Heart right ventricle (tissue), 16 donors: ENCODE measurements at regions not wholly inside any gene's neighbourhood (a gene's known extent, or its start where the extent isn't known, plus 50 kb on each side); places are given as distances from the start of the nearest gene placed in this dataset.

ENCODE experiments used
- ATAC-seq, 8 donors: fragments of 200-7000 bp; cut with Tn5 transposase; one replicate each; pipeline ENCODE4 v1.9.1; 2020; ENCODE audit warnings: mild to moderate bottlenecking in 8 of 8, moderate library complexity in 8 of 8, moderate number of reproducible peaks in 1 of 8
- DNase-seq, 2 donors: peaks; one replicate each; pipeline ENCODE4 v3.0.0-alpha.2; 2020
- H3K27ac ChIP-seq, 10 donors: fragments of 200-600 bp; sonication (generic) in 2 of 10; one replicate each; pipeline versions ENCODE4 v1.5.0 to v1.8.0; 2020 to 2022; ENCODE audit warnings: mild to moderate bottlenecking in 3 of 10
- H3K27me3 ChIP-seq, 7 donors: fragments of 200-600 bp; one replicate each; pipeline ENCODE4 v1.8.0; 2021 to 2022; ENCODE audit warnings: mild to moderate bottlenecking in 2 of 7
- H3K36me3 ChIP-seq, 9 donors: fragments of 200-600 bp; sonication (generic) in 1 of 9; one replicate each; pipeline versions ENCODE4 v1.5.0 to v1.8.0; 2020 to 2022; ENCODE audit warnings: mild to moderate bottlenecking in 2 of 9
- H3K4me1 ChIP-seq, 9 donors: fragments of 200-600 bp; sonication (generic) in 1 of 9; one replicate each; pipeline versions ENCODE4 v1.5.0 to v1.8.0; 2020 to 2022; ENCODE audit warnings: mild to moderate bottlenecking in 4 of 9
- H3K4me3 ChIP-seq, 10 donors: fragments of 200-600 bp; sonication (generic) in 2 of 10; one replicate each; pipeline versions ENCODE4 v1.5.0 to v1.8.0; 2020 to 2022; ENCODE audit warnings: mild to moderate bottlenecking in 7 of 10, moderate library complexity in 2 of 10
- H3K9me3 ChIP-seq, 11 donors: fragments of 200-600 bp in 10 of 11; sonication (generic) in 2 of 11; one replicate each; pipeline versions ENCODE4 v1.5.0 to v1.8.0; 2013 to 2022; ENCODE audit warnings: mild to moderate bottlenecking in 2 of 11, control low read depth in 1 of 11, moderate library complexity in 1 of 11
- WGBS, 2 donors: extraction: QIAGEN DNeasy Blood & Tissue Kit; methylation state at CpG; one replicate each; pipeline ENCODE4 v1.1.7; 2013; ENCODE audit warnings: inconsistent platforms in 1 of 2; 5-methylcytosine and 5-hydroxymethylcytosine counted together
- intact Hi-C, 10 donors: fragments of 100-400 bp; cut with DNase I; formaldehyde crosslinking; loops; one replicate each; pipeline versions ENCODE4 v1.11.1 to v1.14.2; 2022
- TF ChIP-seq, protein P1 (sequence below), 9 donors: fragments of 200-600 bp; sonication (generic) in 2 of 9; IDR thresholded peaks; one replicate each; pipeline versions ENCODE4 v1.5.0 to v1.8.0; 2021 to 2022; ENCODE audit warnings: antibody characterized with exemption in 9 of 9, mild to moderate bottlenecking in 5 of 9, moderate library complexity in 1 of 9
- donor health status: Arrhythmogenic right ventricular cardiomyopathy.
- donor health status: ischemic (EF 13 %, LVEDD 7.1; RV severe dilation, severe dysfunction).
- donor health status: healthy with polysubstance abuse.
- donor health status: DM: no; HTN: yes; CAD: no.
- donor health status: DM: no; HTN: no; CAD: no.
- donor health status: ischemic (EF 25% LVEDD 6.9; RV normal size, moderate dysfunction).
- donor health status: ischemic (EF 25% LVEDD 5.7; RV mildly dilated, moderate dysfunction).
- donor health status: healthy.
- donor health status: DM: yes; HTN: yes; CAD: no.
- donor health status: Ischemic cardiomyopathy.
- donor health status: ischemic (EF 35%, LVEDD 5.7; RV mildly dilated, moderate dysfunction).
- donor health status: nonischemic (EF 11% LVEDD 7.7; RV severe dilation, severe dysfunction).
- donor health status: DM: yes; HTN: yes; CAD: no.
- donor health status: PGD.
- donor health status: ischemic (EF 29% LVEDD 5.4; RV normal size, mild dysfunction).
- donor health status: nonischemic (EF 23%, LVEDD 6.1; RV moderate dilation, normal function).

DNA sequence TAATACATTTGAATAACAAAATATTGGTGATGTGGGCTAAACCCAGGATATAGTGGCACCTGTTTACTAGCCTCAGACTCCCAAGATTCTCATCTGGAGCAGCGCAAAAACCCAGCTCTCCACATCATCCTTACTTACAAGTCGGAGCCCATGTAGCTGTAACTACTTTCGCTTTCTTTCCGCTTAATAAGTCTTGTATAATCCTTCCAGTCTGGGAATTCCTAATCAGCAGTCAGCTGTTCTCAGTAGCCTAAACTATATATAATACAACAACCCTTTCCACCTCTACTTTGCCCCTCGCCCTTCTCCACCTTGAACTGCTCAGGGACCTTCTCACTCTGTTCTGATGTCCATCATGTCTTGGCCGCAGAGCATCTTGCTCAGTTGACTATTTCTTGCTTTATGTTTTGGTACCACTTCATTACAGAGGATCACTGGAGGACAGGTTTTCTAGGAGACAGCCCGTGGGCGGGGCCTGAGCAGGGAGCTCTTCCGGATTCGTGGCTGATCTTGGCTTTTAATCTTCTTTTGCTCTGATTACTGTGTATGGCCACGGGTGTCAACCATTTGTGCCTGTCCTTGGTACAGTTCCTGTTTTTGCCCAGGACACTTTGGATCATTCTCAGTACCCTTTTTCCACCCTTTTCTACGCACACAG, 119.9 kb upstream of the SERTAD2 start:
- intact Hi-C loops, result loop anchor here in 4 of 10 donors (5.0 to 10.0 kb wide), 3 partner anchors 81 to 91 kb away; no protein-coding TSS in a partner anchor
- Histone ChIP-seq H3K27ac (no peak overlapping the region), H3K4me1 (peaks cover 0 to 21% (median 9%) of the 10 kb centered on the region in 9 donors), H3K36me3 (no peaks in the 10 kb centered on the region), H3K27me3 (no peaks in the 10 kb centered on the region), H3K4me3 (no peak overlapping the region), H3K9me3 (peaks cover 0 to 16% (median 0%) of the 10 kb centered on the region in 11 donors)
- DNase-seq (no peak), ATAC-seq (no peak)
- TF ChIP-seq, protein P1, sequence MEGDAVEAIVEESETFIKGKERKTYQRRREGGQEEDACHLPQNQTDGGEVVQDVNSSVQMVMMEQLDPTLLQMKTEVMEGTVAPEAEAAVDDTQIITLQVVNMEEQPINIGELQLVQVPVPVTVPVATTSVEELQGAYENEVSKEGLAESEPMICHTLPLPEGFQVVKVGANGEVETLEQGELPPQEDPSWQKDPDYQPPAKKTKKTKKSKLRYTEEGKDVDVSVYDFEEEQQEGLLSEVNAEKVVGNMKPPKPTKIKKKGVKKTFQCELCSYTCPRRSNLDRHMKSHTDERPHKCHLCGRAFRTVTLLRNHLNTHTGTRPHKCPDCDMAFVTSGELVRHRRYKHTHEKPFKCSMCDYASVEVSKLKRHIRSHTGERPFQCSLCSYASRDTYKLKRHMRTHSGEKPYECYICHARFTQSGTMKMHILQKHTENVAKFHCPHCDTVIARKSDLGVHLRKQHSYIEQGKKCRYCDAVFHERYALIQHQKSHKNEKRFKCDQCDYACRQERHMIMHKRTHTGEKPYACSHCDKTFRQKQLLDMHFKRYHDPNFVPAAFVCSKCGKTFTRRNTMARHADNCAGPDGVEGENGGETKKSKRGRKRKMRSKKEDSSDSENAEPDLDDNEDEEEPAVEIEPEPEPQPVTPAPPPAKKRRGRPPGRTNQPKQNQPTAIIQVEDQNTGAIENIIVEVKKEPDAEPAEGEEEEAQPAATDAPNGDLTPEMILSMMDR (IDR thresholded peaks at IDR 0.05), result no peak
- WGBS, 2 donors, result 85 to 88% methylated on average over 12 of the region's 12 CpGs

DNA sequence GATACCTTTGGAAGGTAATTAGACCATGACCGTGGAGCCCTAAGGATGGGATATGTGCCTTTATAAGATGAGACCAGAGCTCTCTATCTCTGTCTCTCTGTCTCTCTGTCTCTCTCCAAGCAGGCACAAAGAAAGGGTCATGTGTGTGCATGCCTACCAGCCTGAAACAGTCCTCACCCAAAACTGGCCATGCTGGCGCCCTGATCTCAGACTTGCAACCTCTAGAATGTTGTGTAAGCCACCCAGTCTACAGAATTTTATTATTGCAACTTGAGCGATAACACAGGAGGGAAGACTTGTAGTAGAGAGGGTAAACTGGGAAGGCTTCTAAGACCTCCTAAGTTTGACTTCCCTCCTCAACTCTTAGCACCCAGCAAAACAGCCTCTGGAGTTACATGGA, 124.1 kb upstream of the SERTAD2 start:
- no peak overlapping the region for H3K27ac ChIP-seq
- intact Hi-C loops, result loop anchor here in 2 of 10 donors (10.0 kb wide), 2 partner anchors 77 to 87 kb away; no protein-coding TSS in a partner anchor
- 95 to 100% methylated on average over 3 of the region's 3 CpGs for WGBS, 2 donors
- TF ChIP-seq, protein P1 (IDR thresholded peaks at IDR 0.05), result no peak
- H3K36me3 ChIP-seq, result no peaks in the 10 kb centered on the region
- no peak overlapping the region for H3K4me3 ChIP-seq
- ATAC-seq, result no peak
- peaks cover 0 to 15% (median 0%) of the 10 kb centered on the region in 11 donors for H3K9me3 ChIP-seq
- peaks cover 4 to 18% (median 13%) of the 10 kb centered on the region in 9 donors for H3K4me1 ChIP-seq
- no peaks in the 10 kb centered on the region for H3K27me3 ChIP-seq
- no peak for DNase-seq

DNA sequence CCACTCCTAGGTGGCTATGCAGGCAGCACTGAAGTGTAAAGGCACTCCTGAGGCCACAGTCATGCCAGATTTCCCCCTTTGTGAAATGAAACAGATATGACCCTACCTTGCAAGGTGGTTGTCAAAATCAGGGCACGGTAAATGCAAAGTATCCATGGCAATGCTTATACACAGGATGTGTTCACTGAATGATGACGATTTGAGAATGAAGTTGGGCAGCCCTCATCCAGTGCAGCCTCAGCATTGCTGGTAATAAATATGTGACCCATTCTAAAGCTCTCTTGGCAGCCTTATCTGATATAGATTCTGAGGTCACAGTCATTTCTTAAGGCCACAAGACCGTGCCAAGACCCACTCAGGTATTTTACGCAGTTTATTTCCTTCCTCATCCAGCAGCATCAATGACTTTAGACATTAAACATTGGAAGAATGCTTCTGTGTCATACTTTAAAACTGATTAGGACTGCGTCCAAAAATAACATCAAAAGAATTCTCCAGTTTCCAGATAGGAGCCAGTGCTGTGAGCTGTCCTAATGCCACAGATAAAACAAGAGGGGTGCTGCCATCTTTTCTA, 125.5 kb upstream of the SERTAD2 start:
- peak overlapping the region in 2 of 10 donors; percentile 16 to 31 for H3K27ac ChIP-seq
- H3K4me1 ChIP-seq, result peaks cover 4 to 18% (median 13%) of the 10 kb centered on the region in 9 donors
- H3K27me3 ChIP-seq, result no peaks in the 10 kb centered on the region
- intact Hi-C loops, result loop anchor here in 2 of 10 donors (10.0 kb wide), 2 partner anchors 76 to 86 kb away; no protein-coding TSS in a partner anchor
- no peak overlapping the region for H3K4me3 ChIP-seq
- peaks cover 0 to 15% (median 0%) of the 10 kb centered on the region in 11 donors for H3K9me3 ChIP-seq
- TF ChIP-seq, protein P1 (IDR thresholded peaks at IDR 0.05), result no peak
- ATAC-seq, result peak in 7 of 8 donors; percentile 23 to 93 (median 76)
- WGBS, 2 donors, result 15 to 16% methylated on average over 5 of the region's 5 CpGs
- H3K36me3 ChIP-seq, result no peaks in the 10 kb centered on the region
- no peak for DNase-seq

DNA sequence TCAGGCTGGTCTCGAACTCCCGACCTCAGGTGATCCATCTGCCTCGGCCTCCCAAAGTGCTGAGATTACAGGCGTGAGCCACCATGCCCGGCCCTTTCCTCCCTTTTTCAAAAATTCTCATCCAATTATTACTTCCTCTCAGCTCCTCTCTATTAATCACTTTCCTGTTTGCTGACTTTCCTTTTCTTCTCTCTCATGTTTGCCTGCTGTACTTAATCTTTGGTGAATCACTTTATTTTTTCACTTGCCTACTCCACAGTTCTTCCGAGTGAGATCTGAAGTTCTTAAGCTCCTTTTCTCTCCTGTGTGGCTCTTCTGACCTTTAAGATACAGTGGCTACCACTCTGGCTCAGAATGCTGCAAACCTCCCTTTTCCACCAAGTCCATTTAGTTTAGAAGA, 126.3 kb upstream of the SERTAD2 start:
- Histone ChIP-seq H3K27ac (peak overlapping the region in 1 of 10 donors; percentile 19), H3K4me1 (peaks cover 4 to 18% (median 13%) of the 10 kb centered on the region in 9 donors), H3K27me3 (no peaks in the 10 kb centered on the region), H3K36me3 (no peaks in the 10 kb centered on the region), H3K9me3 (peaks cover 0 to 11% (median 0%) of the 10 kb centered on the region in 11 donors), H3K4me3 (no peak overlapping the region)
- intact Hi-C loops, result no loop called here
- DNase-seq (no peak), ATAC-seq (no peak)
- TF ChIP-seq, protein P1 (IDR thresholded peaks at IDR 0.05), result no peak
- WGBS, 2 donors, result 79 to 87% methylated on average over 6 of the region's 6 CpGs
